ENCODE measurements at regions not wholly inside any gene's neighbourhood (a gene's known extent, or its start where the extent isn't known, plus 50 kb on each side); places are given as distances from the start of the nearest gene placed in this dataset.
"Not testable (repeated sequence)": the region's sequence is repeated elsewhere in the genome, so short reads cannot be mapped to it uniquely, and the experiment has no call there.

DNA sequence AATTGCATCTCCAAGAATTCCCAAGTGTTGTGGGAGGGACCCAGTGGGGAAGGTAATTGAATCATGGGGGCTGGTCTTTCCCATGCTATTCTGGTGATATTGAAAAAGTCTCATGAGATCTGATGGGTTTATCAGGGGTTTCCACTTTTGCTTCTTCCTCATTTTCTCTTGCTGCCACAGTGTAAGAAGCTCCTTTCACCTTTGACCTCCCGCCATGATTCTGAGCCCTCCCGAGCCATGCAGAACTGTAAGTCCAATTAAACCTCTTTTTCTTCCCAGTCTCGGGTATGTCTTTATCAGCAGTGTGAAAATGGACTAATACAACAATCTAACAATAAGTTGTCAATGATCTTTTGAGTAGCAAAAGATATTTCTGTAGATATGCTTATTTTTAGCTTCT, 338.1 kb upstream of the GALNTL6 start:
- H3K4me1 Mint-ChIP-seq (ENCODE audit: low read depth); DNase-seq; ATAC-seq (replicated peaks in 1 of 2); H3K27me3 Mint-ChIP-seq (ENCODE audit: low read depth); H3K9me3 Mint-ChIP-seq; H3K36me3 Mint-ChIP-seq (ENCODE audit: insufficient read depth in 2 of 2); H3K4me3 Mint-ChIP-seq; H3K27ac Mint-ChIP-seq: not testable (repeated sequence)

GRCh38 chr4:171473155-171473554, 340.0 kb upstream of the GALNTL6 start:
- H3K4me3 Mint-ChIP-seq, result no peak overlapping the region
- H3K27ac Mint-ChIP-seq, result no peak overlapping the region
- H3K36me3 Mint-ChIP-seq (ENCODE audit: insufficient read depth in 2 of 2), result no peaks in the 10 kb centered on the region
- peaks cover 4 to 13% of the 10 kb centered on the region in 2 donors for H3K9me3 Mint-ChIP-seq
- no peaks in the 10 kb centered on the region for H3K27me3 Mint-ChIP-seq (ENCODE audit: low read depth)
- ATAC-seq (replicated peaks in 1 of 2) (no peak), DNase-seq (no peak)
- no peaks in the 10 kb centered on the region for H3K4me1 Mint-ChIP-seq (ENCODE audit: low read depth)

DNA sequence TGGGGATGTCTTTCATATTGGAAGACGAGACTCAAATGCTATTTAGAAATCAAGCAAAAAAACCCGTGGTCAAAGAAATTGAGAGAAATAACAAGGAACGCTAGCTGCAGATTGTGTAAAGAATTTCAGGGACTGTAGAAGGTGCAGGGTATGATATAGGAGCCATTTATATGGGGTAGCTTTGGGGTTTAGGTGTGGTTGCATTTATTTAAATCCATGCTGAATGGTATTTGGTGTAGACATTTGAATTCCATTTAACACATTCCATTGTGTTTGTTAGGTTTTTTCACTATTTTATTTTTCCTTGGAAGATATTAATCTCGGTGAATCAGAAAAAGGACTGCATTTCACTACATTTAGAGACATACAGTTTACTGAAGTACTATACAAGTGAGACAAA, 341.0 kb upstream of the GALNTL6 start:
- no peaks in the 10 kb centered on the region for H3K27me3 Mint-ChIP-seq (ENCODE audit: low read depth)
- no peak overlapping the region for H3K4me3 Mint-ChIP-seq
- no peak for ATAC-seq (replicated peaks in 1 of 2)
- H3K27ac Mint-ChIP-seq, result no peak overlapping the region
- DNase-seq, result no peak
- H3K36me3 Mint-ChIP-seq (ENCODE audit: insufficient read depth in 2 of 2), result no peaks in the 10 kb centered on the region
- peaks cover 4 to 13% of the 10 kb centered on the region in 2 donors for H3K9me3 Mint-ChIP-seq
- H3K4me1 Mint-ChIP-seq (ENCODE audit: low read depth), result no peaks in the 10 kb centered on the region

DNA sequence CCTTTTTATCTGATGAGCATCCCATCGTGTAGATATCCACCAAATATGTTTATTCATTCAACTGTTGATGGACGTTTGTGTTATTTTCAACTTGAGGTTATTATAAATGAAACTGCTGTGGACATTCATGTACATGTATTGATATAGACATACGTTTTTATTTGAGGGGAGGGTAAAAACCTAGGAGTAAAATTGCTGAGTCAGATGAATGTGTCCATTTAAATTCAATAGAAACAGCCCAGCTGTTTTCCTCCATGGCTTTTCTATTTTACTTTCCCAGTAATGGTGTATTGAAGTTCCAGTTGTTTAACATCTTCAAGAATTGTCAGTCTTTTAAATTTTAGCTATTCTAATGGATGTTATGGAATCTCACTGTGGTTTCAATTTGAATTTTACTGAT, 348.7 kb upstream of the GALNTL6 start:
- H3K27me3 Mint-ChIP-seq (ENCODE audit: low read depth), result no peaks in the 10 kb centered on the region
- H3K4me3 Mint-ChIP-seq, result no peak overlapping the region
- DNase-seq (no peak), ATAC-seq (replicated peaks in 1 of 2) (no peak)
- peaks cover 1 to 3% of the 10 kb centered on the region in 2 donors for H3K9me3 Mint-ChIP-seq
- H3K36me3 Mint-ChIP-seq (ENCODE audit: insufficient read depth in 2 of 2), result no peaks in the 10 kb centered on the region
- H3K27ac Mint-ChIP-seq, result no peak overlapping the region
- H3K4me1 Mint-ChIP-seq (ENCODE audit: low read depth), result no peaks in the 10 kb centered on the region

GRCh38 chr4:171461191-171461590, 352.0 kb upstream of the GALNTL6 start:
- no peaks in the 10 kb centered on the region for H3K4me1 Mint-ChIP-seq (ENCODE audit: low read depth)
- H3K27me3 Mint-ChIP-seq (ENCODE audit: low read depth), result no peaks in the 10 kb centered on the region
- no peak overlapping the region for H3K27ac Mint-ChIP-seq
- DNase-seq (no peak), ATAC-seq (replicated peaks in 1 of 2) (no peak)
- H3K9me3 Mint-ChIP-seq, result peaks cover 0 to 3% of the 10 kb centered on the region in 2 donors
- no peak overlapping the region for H3K4me3 Mint-ChIP-seq
- no peaks in the 10 kb centered on the region for H3K36me3 Mint-ChIP-seq (ENCODE audit: insufficient read depth in 2 of 2)

DNA sequence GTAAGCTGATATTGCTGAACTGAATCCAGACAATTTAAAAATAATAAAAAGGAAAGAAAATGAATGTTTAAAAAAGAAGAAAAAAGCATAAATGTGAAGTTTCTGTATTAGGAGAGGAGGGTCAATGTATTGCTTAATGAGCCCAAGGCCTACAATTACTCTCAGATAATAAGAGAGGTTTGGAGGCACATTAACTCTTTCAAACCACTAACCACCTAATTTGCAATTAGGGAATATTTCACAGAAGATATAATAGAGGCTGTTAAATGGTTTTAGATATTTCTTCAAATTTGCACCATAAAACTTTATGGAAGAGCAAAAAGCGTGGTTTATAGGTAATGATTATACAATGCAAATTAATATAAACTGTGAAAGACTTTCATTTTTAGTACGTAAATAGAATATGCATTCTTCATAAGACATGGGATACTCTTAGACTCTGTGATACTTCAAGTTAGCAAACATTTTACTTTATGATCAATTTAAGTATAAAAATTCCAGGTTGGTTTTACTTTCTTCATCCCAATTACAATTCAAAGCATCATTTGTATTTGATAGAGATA, 364.2 kb upstream of the GALNTL6 start:
- DNase-seq (no peak), ATAC-seq (replicated peaks in 1 of 2) (no peak)
- H3K9me3 Mint-ChIP-seq, result peaks cover 0 to 2% of the 10 kb centered on the region in 2 donors
- H3K27me3 Mint-ChIP-seq (ENCODE audit: low read depth), result no peaks in the 10 kb centered on the region
- H3K4me3 Mint-ChIP-seq, result no peak overlapping the region
- no peak overlapping the region for H3K27ac Mint-ChIP-seq
- peaks cover 0 to 1% of the 10 kb centered on the region in 2 donors for H3K36me3 Mint-ChIP-seq (ENCODE audit: insufficient read depth in 2 of 2)
- H3K4me1 Mint-ChIP-seq (ENCODE audit: low read depth), result no peaks in the 10 kb centered on the region

DNA sequence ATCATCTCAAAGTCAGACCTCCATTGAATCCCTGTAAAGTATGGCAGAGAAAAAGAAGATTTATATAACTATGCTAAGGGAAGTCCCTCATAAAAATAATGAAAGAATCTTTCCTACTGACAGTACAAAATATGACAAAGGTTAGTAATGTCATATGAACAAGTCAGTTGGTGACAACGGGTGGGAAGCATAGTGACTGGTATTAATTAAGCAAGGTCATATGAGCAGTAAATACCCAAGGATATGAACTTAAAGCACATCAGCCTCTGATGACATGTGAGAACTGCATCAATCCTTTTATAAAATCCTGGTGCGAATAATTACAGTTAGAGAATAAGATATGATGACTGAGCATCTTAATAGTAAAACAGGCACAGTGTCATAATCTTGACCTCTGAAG, 364.8 kb upstream of the GALNTL6 start:
- no peak for ATAC-seq (replicated peaks in 1 of 2)
- Mint-ChIP-seq H3K36me3 (ENCODE audit: insufficient read depth in 2 of 2) (no peaks in the 10 kb centered on the region), H3K4me3 (no peak overlapping the region), H3K27ac (no peak overlapping the region), H3K4me1 (ENCODE audit: low read depth) (no peaks in the 10 kb centered on the region), H3K27me3 (ENCODE audit: low read depth) (no peaks in the 10 kb centered on the region), H3K9me3 (no peaks in the 10 kb centered on the region)
- DNase-seq, result no peak

DNA sequence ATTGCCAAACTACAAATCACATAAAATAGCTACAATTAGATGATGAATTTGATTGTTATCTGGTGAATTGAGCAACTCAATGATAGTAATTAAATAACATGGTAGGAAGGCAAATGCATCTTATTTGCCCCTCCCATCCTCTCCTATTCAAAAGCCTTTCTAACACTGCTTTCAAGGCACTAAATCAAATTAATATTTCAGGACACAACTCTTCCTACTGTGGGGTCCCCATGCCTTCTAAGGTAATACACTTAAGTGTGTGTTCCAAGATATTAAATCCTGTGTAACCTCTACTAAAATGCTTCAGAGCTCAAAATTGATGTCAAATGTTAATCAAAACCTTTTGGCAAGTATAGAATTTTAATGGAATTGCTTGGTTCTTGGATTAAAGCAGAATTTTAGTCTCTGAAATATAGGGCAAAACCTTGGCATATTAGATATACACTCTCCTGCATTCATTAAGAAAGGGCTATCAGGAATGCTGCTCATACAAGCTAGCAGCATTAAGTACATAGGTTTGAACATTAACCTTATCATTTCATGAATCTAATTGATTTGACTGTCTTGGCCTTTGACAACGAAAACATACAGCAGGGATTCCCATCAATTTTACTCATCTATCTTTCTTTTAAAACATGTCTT, 371.8 kb upstream of the GALNTL6 start:
- no peaks in the 10 kb centered on the region for H3K36me3 Mint-ChIP-seq (ENCODE audit: insufficient read depth in 2 of 2)
- DNase-seq (no peak), ATAC-seq (replicated peaks in 1 of 2) (no peak)
- no peaks in the 10 kb centered on the region for H3K27me3 Mint-ChIP-seq (ENCODE audit: low read depth)
- H3K27ac Mint-ChIP-seq, result no peak overlapping the region
- H3K4me1 Mint-ChIP-seq (ENCODE audit: low read depth), result no peaks in the 10 kb centered on the region
- no peak overlapping the region for H3K4me3 Mint-ChIP-seq
- H3K9me3 Mint-ChIP-seq, result peaks cover 3 to 6% of the 10 kb centered on the region in 2 donors

- Mint-ChIP-seq H3K27ac (no peak overlapping the region), H3K36me3 (ENCODE audit: insufficient read depth in 2 of 2) (no peaks in the 10 kb centered on the region), H3K4me1 (ENCODE audit: low read depth) (no peaks in the 10 kb centered on the region), H3K9me3 (peaks cover 4% of the 10 kb centered on the region in 2 donors), H3K27me3 (ENCODE audit: low read depth) (no peaks in the 10 kb centered on the region), H3K4me3 (no peak overlapping the region)
- ATAC-seq (replicated peaks in 1 of 2) (no peak), DNase-seq (no peak)
These were observed 379.5 kb upstream of the GALNTL6 start for GRCh38 chr4:171433674-171434073.

GRCh38 chr4:171432536-171432935, 380.7 kb upstream of the GALNTL6 start:
- H3K27ac Mint-ChIP-seq, result no peak overlapping the region
- ATAC-seq (replicated peaks in 1 of 2), result no peak

GRCh38 chr4:171430495-171430894, 382.7 kb upstream of the GALNTL6 start:
- H3K36me3 Mint-ChIP-seq (ENCODE audit: insufficient read depth in 2 of 2), result no peaks in the 10 kb centered on the region
- ATAC-seq (replicated peaks in 1 of 2) (no peak), DNase-seq (no peak)
- H3K4me1 Mint-ChIP-seq (ENCODE audit: low read depth), result no peaks in the 10 kb centered on the region
- H3K27me3 Mint-ChIP-seq (ENCODE audit: low read depth), result no peaks in the 10 kb centered on the region
- peaks cover 5 to 11% of the 10 kb centered on the region in 2 donors for H3K9me3 Mint-ChIP-seq
- H3K27ac Mint-ChIP-seq, result no peak overlapping the region
- no peak overlapping the region for H3K4me3 Mint-ChIP-seq

More at GRCh38 chr4:171432536-171432935, 380.7 kb upstream of the GALNTL6 start:
- no peak for DNase-seq
- Mint-ChIP-seq H3K27me3 (ENCODE audit: low read depth) (no peaks in the 10 kb centered on the region), H3K4me3 (no peak overlapping the region), H3K4me1 (ENCODE audit: low read depth) (no peaks in the 10 kb centered on the region), H3K36me3 (ENCODE audit: insufficient read depth in 2 of 2) (no peaks in the 10 kb centered on the region), H3K9me3 (peaks cover 5 to 7% of the 10 kb centered on the region in 2 donors)

- H3K9me3 Mint-ChIP-seq, result peaks cover 3 to 6% of the 10 kb centered on the region in 2 donors
- no peak overlapping the region for H3K27ac Mint-ChIP-seq
- H3K4me1 Mint-ChIP-seq (ENCODE audit: low read depth), result no peaks in the 10 kb centered on the region
- H3K4me3 Mint-ChIP-seq, result no peak overlapping the region
- H3K27me3 Mint-ChIP-seq (ENCODE audit: low read depth), result no peaks in the 10 kb centered on the region
- DNase-seq (no peak), ATAC-seq (replicated peaks in 1 of 2) (no peak)
- no peaks in the 10 kb centered on the region for H3K36me3 Mint-ChIP-seq (ENCODE audit: insufficient read depth in 2 of 2)
These were observed 416.0 kb upstream of the GALNTL6 start for GRCh38 chr4:171397175-171397574.

GRCh38 chr4:171390626-171391025, 422.6 kb upstream of the GALNTL6 start:
- ATAC-seq (replicated peaks in 1 of 2), result no peak
- no peak for DNase-seq
- Mint-ChIP-seq H3K4me3 (no peak overlapping the region), H3K36me3 (ENCODE audit: insufficient read depth in 2 of 2) (no peaks in the 10 kb centered on the region), H3K4me1 (ENCODE audit: low read depth) (no peaks in the 10 kb centered on the region), H3K9me3 (peaks cover 6 to 7% of the 10 kb centered on the region in 2 donors), H3K27me3 (ENCODE audit: low read depth) (no peaks in the 10 kb centered on the region), H3K27ac (no peak overlapping the region)

GRCh38 chr4:171378323-171378722, 434.9 kb upstream of the GALNTL6 start:
- H3K4me1 Mint-ChIP-seq (ENCODE audit: low read depth), result no peaks in the 10 kb centered on the region
- no peaks in the 10 kb centered on the region for H3K27me3 Mint-ChIP-seq (ENCODE audit: low read depth)
- peaks cover 0 to 1% of the 10 kb centered on the region in 2 donors for H3K9me3 Mint-ChIP-seq
- DNase-seq (no peak), ATAC-seq (replicated peaks in 1 of 2) (no peak)
- no peaks in the 10 kb centered on the region for H3K36me3 Mint-ChIP-seq (ENCODE audit: insufficient read depth in 2 of 2)
- H3K27ac Mint-ChIP-seq, result no peak overlapping the region
- no peak overlapping the region for H3K4me3 Mint-ChIP-seq
